COLO829 (cell line): ENCODE measurements at regions not wholly inside any gene's neighbourhood (a gene's known extent, or its start where the extent isn't known, plus 50 kb on each side); places are given as distances from the start of the nearest gene placed in this dataset.

Experiments used
- DNase-seq: peaks from one replicate; pipeline ENCODE4 v3.0.0; 2012; ENCODE audit warnings: low spot score

DNA sequence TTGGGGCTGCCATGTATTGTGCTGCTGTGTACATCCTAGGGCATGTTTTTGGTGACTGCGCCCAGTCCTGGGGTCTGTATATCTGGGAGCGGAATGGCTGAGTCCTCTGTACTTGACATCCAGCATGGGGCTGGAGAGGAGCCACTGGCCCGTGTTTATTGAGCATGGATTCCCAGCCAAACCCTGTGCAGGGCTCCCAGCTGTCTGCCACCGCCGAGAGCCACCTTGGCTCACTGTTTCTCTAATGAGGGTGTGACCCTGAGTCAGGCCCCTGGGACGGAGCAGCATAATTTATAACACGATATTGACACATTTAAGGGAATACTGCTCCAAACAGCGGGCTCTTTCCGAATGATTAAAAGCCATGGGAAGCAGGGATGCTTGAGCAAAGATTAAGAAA, 211.5 kb upstream of the PWP1 start:
- no peak for DNase-seq

DNA sequence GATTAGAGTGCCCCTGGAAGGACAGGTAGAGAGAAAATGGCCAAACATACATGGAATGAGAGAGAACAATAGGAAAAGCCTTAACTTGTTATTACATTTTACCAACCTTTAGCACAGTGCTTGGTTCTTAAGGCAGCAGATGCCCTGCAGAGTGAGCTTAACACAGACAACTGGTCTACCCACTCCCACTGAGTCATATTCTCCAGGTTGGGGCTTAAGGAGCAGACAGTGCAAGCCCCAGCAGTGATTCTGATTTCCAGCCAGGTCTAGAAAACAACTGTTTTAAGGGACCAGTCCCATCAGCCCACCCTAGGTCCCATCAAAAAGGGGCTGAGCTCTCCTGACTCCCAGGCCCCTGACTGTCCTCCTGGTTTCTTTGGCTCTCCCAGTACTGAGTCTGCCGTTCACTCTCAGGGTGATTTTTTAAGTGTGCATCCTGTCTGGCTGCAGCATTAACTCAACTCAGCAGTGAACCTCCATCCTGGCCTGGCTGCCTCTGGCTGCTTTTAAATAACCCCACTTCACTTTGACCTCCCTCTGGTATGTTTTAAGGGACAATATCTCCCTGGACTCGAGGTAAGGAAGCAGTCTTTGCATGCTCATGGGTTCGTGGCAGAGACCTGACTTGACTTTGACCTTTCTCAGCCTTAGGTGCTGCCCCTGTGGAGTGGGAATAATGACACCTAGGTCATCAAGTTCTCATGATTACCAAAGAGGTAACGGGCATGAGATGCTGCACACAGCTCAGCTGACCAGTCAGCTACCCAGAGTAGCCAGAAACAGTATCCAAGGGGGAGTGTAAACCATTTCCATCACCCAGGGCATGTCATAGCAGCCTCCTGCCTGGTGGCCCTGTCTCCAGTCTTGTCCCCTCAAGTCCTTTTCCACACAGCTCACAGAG, 210.7 kb upstream of the PWP1 start:
- no peak for DNase-seq

DNA sequence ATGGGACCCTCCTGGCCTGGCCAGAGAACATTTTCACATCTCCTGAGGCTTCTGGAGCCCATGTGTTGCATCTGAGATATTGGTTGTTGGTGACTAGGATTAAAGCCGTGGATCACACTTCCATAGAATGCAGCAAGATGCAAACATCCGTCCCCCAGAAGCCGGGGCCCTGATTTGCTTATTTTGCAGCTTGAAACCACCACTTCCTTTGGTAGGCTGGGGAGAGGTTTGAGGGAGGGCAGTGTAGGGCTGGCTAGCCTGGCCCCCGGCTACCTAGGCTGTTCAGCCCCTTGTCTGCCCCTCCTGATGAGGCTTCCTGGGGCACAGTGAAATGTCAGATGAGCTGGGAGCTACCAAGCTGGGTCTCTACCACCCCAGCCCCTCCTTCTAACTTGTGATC, 209.7 kb upstream of the PWP1 start:
- DNase-seq = no peak

DNA sequence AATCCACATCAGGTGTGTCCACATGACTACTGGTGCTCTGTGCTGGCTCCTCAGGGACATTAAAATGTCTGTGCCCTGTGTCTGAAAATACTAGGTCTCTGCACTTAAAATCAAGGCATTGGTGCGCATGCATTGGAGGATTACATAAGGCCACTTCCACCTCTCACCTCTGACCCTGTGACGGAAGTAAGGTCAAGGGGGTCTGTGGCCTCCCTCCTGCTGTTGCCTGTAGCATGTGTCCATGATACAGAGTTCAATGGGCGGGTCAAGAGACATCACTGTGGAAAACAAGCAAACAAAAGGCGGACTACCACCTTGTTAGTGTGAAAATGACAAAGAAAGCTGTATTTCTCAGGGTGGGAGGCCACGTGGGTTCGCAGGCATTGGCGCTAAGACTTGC, 208.6 kb upstream of the PWP1 start:
- no peak for DNase-seq

DNA sequence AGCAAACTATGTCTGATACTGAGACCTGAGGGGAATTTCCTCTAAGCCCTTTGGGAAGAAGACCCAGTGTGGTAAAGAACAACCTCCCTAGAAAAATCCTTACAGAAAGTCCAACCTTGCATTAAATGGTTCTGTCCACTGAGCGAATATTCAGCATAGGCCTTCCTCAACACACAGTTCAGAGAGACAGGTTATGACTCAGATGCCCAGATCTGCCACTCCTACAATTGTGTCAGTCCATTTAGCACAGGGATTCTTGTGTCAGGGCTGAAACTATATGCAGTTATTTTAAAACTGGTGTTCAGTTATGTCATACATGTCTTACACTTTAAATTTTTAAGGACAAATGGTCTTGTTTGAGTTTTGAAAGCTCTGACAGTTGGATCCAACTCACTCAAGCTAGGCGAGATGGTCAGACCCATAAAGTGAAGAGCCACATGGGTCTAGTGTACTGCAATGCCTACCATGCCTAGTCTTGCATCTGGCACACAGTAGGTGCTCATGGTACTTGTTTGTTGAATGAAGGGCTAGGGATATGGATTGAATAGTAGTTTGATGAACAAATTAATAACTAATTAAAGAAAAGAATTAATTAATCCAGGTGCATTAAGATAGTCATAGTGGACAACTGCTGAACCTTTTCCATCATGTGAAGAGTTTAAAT, 207.5 kb upstream of the PWP1 start:
- no peak for DNase-seq

DNA sequence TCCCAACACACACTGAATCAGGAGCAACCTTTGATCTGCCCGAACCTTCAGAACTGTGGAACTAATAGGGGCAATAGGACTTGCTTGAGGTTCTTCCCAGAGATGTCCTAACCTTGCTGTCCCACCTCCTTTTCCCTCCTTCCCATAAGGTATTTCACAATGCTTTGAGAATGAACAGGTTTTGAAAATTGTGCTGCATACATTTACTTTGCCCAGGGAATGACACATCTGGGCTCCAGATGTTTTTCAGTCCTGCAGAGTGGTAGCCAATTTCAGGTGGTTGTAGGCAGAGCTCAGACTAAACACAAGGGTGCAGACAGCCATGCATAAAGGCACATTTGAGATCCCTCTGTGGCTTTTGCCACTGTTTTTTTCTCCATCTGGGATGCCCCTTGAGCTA, 206.7 kb upstream of the PWP1 start:
- no peak for DNase-seq

DNA sequence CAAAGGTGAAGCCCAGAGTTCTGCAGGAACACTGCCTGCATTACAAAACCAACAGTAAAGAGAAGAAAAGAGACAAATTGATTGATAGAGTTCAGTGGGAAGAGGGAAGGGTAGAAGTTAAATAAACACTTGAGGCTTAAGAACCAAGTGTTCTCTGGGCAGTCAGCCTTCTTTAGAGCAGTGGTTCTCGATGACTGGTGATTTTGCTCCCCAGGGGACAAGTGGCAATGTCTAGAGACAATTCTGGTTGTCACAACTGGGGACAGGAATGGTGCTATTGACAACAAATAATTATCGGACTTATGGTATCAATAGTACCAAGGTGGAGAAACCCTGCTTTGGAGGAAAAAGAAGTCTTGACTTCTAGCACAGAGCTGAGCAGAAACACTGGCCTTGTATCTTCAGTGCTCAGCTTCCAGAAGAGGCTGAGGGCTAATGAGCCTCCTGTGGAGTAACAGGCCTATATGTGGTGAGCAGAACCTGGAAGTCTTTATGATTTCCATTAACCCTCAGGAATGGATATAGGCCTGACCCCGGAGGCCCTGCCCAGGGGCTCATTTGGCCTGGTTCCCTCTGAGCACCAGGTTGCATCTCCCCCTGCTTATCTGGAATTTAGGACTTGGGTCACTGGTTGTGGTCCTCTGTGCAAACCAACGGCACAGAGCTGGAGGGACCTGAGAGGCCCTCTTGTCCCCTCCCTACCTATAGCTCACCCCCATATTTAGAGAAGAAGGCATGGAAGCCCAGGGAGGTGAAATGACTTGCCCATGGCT, 204.6 kb upstream of the PWP1 start:
- no peak for DNase-seq

DNA sequence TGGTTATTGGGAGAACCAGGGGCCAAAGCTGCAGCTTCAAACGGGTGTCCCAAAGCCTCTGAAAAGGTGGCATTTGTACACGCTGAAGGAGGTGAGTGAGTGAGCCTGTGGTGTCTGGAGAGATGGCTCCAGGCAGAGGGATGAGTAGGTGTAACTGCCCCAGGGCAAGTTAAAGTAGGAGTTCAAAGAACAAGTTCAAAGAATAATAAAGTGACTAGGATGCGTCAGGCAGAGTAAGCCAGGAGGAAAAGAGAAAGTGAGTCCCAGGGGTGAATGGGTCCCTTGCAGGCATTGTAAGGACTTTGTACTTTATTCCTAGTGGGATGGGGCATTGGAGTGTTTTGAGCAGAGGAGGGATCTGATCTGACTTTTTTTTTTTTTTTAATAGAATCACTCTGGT, 201.4 kb upstream of the PWP1 start:
- no peak for DNase-seq

DNA sequence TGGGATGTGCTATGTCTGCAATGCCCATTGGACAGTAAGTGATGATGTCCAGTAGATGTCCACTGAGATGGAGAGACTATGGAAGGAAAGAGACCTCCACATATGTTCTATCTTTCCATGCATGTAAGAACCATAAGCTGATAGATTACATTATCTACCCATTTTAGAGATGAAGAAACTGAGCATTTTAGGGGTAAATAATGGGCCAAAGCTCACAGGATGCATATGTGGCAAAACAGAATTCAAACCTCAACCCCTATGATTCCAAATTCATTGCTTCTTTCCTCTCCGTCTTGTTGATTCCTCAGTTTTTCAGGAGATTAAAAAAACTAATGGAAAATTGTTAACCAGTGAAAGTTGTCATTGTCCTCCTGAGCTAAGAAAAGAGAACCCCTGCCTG, 200.7 kb upstream of the PWP1 start:
- DNase-seq = no peak

DNA sequence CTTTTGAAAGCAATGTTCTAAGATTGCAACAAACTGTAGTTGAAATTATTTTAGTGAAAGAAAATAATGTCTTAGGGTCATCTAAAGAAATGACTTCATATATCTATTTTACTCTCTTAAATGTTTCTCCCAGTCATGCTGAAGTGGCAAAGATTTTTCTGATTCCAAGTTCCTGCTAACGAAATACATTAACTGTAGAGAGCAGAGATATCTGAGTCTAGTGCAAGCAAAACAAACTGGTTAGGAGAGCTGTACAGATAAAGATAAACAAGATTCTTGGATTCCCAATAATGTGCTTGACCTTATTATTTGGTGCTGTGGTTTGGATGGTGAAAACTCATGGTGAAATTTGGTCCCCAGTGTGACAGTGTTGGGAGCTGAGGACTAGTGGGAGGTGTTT, 199.9 kb upstream of the PWP1 start:
- DNase-seq = no peak

DNA sequence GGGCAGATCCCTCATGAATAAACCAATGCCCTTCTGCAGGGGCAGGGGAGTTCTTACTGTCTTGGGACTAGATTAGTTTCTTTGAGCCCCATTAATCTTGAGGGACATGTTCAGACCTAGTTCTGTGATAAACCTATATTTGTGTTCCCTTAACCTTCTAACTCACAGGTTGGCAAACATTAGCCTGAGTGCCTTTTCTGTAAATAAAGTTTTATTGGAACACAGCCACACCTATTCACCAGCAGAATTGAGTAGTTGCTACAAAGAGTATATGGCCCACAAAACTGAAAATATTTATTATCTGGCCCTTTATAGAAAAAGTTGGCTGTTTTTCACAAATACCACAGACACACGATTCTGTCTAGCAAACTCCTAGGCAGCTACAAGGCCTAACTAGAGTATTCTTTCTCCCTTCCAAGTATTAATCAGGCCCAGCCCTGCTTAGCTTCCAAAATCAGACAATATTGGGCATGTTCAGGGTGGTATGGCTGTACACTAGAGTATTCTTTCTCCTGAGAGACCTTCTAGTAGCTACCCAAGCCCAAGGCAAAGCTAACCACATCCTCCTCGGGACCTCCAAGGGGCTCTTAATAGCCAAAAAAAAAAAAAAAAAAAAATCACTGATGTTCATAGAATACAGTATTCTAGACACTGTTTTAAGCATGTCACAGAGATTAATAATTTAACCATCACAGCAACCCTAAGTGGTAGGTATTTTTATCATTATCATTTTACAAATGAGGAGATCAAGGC, 199.3 kb upstream of the PWP1 start:
- DNase-seq = no peak

DNA sequence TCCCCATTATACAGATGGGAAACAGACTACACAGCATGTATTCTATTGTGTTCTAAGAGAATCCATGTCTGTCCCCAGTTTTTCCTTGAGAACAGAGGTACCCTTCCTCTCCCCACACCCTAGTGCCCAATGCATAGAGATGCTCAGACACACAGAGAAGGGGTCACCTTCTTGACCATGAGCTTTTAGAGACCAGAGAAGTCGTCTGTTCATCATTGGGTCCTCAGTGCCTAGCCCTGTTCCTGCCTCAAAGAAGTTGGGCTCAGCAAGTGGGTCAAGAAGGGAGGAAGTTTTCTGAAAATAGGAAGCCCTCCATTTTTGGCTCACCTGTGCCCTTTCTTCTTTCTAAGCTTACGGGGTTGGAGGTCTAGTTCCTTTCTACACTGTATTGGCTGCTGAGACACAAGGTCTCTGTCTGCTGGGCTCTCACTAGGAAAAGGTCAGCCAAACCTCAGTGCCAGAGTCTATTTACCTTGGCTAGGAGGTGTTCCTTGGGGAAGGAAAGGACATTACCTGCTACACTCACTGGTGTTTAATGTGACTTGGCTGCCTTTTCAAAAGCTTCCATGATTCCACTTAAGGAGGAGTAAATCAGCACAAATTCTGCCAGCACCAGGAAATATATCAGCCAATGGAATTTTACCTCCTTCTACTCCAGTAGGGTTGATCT, 198.5 kb upstream of the PWP1 start:
- DNase-seq = no peak

DNA sequence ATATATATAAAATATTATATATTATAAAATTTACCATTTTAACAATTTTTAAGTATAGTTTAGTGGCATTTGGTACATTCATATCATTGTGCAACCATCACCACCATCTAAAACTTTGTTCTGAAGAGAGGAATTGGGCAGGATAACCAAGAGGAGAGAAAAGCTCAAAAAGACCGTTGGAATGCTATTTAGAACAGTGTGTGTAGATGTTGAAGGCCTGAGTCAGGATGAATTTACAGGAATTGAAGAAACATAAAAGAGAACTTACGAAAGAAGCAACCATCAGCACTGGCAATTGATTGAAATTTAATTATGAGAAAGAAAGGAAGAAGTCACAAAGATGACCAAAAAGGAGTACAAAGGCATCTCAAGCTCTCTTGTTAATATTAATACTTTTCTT, 196.9 kb upstream of the PWP1 start:
- DNase-seq = no peak

DNA sequence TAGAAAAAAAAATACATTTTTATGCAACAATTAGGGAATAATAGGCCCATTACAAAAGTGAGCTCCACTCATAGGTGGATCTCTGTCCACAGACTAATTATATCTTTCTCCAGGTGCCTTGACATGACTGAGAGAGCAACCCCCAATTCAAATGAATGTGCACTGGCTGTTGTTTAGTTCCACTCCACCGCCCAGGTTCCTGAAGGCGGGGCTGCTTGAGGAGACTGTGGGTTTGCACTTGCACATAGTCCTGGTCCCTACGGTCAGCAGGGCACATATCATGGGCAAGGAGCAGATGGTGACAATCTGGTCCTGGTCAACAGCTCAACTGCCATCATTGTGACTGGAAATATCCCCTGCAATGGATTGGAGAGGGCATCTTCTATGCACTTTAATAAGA, 195.6 kb upstream of the PWP1 start:
- DNase-seq = no peak

DNA sequence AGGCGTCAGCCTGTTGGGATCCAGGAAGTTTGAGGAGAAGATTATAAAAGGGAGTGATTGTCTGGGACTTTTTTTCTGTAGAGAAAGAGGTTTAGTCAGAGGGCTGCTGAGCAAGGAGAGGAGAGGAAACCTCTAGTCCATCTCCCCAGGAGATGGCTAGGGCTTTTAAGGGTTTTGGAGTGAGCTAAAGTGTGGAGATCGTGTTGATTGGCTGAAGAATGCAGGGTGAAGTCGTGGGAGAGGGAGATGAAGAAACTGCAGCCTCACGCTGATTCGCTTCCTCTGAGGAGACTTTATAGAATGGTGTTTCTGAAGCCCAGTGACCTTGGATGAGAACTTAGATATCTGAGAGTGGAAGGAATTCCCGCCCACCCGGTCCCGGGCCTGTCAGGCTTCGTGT, 193.7 kb upstream of the PWP1 start:
- peak; percentile 43 for DNase-seq

DNA sequence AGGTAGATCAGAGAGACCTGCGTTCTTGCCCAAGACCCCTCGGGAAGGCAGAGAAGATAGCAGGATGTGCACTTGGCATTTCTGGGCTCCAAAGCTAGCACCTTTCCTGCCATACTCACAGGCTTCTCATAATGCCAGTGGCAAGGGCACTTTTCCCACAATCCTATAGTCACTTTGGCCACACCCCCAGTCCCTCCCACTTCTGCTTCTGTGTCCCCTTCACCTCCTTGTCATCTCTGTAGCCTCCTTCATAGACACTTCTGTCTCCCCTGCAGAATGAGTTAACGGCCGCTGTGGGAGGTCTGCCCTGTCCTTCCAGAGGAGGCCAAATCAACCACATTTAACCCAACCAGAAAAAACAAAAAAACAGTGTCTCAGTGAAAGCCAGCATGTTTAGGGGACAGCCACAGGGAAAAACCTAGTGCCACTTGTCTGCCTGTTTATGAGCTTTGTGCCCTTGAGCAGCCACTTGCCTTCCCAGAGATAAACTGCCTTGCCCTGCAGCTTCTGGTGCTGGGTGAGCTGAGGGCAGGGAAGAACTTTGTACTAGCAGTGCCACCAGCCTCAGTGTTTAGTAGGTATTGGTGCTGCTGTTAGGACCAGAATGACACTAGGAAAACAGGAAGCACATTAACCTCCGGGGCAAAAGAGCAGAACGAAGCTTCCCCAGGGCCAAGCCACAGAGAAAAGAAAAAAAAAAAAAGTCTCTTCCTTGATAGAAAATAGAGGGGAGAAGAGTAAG, 193.0 kb upstream of the PWP1 start:
- no peak for DNase-seq

DNA sequence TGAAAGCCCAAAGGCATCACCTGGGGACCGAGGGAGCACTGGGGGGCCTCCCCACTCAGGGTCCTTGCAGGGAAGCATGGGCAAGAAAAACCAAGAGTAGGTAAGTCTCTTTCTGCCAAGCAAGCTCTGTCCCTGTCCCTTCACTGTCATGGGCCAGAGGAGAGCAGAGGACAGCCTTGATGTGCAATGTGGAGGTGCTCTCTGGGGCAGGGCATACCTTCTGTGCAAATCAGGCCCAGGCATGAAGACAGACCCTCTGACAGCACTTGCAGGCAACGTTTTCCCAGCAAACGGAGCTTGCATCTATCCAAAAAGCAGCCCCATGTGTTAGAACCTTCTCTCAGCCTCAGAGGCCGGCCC, 192.5 kb upstream of the PWP1 start:
- no peak for DNase-seq

DNA sequence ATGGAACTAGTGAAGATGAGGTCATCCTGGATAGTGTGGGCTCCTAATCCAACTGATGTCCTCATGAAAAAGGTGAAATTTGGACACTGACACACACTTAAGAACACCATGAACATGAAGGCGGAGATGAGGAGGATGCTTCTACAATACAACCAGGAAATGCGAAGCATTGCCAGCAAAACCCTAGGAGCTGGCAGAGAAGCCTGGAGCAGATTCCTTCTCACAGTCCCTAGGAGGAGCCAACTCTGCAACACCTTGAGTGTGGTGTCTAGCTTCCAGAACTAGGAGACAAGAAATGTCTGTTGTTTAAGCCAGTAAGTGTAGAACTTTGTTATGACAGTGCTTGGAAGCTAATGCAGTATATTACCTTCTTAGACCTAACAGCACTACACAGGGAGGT, 191.9 kb upstream of the PWP1 start:
- DNase-seq = no peak

DNA sequence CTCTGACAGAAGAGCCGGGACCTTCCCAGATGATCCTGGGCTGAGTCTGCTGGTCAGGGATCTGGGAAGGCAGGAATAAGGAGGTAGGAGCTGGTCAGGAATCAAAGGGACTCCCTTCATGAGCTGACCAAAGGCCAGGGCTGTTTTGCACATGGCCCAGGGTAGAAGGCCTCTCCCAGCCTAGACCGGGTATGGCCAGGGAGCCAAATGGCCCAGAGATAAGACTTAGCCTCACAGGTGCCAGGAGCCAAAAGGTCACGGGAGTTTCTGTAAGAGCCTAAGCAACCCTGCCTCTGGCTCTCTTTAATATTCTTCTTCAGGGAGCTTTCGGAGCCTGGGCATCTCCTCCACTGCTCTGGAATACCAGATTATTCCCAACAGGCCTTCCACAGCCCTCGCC, 191.3 kb upstream of the PWP1 start:
- DNase-seq = no peak

DNA sequence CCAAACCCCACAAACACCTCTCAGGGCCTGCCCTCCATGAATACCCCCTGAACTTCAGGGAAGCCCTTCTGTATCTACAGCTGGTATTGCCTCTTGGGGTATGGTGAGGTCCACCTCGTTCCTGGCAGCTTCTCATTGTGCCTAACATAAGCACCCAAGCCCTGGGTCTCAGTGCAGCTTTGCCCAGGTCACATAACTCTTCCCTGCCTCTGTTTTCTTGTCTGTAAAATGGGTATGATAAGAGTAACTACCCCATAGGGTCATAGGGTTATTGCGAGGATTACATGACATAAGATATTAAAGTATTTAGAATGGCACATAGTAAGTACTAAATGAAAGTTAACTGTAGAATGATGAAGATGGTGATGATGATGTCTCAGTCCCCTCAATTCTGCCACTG, 190.0 kb upstream of the PWP1 start:
- DNase-seq = no peak

DNA sequence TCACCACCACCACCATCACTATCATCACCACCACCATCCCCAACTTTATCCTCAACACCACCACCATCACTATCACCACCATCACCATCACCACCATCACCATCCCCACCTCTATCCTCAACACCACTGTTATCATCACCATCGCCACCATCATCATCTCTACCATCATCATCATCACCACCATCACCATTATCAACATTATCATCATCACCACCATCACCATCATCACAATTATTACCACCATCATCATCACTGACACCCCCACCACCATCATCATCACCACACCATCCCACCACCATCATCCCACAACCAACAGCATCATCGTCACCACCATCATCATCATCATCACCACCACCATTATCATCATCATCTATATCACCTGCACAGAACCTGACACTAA, 188.4 kb upstream of the PWP1 start:
- no peak for DNase-seq
